OCI-LY1 (cell line): ENCODE measurements at regions not wholly inside any gene's neighbourhood (a gene's known extent, or its start where the extent isn't known, plus 50 kb on each side); places are given as distances from the start of the nearest gene placed in this dataset.

Experiments
- EZH2 ChIP-seq: fragments of 200-600 bp; sonication (generic), shearing (Covaris generic); IDR thresholded peaks from 2 replicates; pipeline ENCODE4 v1.8.0; 2017; ENCODE audit warnings: borderline replicate concordance, mixed run types, mild to moderate bottlenecking, antibody characterized with exemption, low read length, moderate library complexity, mixed read lengths
- TF ChIP-seq, protein P1 (sequence below): fragments of 200-600 bp; sonication (generic), shearing (Covaris generic); IDR thresholded peaks from 2 replicates; pipeline ENCODE4 v1.5.1; 2017; ENCODE audit warnings: mild to moderate bottlenecking, antibody characterized with exemption, low read length, moderate library complexity, mixed read lengths

DNA sequence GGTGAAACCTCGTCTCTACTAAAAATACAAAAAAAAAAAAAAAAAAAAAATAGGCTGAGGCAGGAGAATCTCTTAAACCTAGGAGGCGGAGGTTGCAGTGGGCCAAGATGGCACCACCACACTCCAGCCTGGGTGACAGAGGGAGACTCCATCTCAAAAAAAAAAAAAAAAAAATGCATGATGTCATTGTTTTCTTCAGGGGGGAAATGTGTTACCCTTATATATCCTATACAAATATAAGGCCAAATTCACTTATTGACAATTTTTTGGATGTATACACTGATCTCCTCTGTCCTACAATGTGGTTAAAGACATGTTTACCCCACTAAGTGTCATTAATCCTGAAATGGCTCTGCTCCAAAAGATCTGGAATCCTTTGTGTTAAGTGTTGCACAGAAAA is 73.1 kb downstream of the TPBG start:
- TF ChIP-seq, protein P1, sequence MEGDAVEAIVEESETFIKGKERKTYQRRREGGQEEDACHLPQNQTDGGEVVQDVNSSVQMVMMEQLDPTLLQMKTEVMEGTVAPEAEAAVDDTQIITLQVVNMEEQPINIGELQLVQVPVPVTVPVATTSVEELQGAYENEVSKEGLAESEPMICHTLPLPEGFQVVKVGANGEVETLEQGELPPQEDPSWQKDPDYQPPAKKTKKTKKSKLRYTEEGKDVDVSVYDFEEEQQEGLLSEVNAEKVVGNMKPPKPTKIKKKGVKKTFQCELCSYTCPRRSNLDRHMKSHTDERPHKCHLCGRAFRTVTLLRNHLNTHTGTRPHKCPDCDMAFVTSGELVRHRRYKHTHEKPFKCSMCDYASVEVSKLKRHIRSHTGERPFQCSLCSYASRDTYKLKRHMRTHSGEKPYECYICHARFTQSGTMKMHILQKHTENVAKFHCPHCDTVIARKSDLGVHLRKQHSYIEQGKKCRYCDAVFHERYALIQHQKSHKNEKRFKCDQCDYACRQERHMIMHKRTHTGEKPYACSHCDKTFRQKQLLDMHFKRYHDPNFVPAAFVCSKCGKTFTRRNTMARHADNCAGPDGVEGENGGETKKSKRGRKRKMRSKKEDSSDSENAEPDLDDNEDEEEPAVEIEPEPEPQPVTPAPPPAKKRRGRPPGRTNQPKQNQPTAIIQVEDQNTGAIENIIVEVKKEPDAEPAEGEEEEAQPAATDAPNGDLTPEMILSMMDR = no peak
- no peak for TF ChIP-seq EZH2
